ENCODE measurements at regions not wholly inside any gene's neighbourhood (a gene's known extent, or its start where the extent isn't known, plus 50 kb on each side); places are given as distances from the start of the nearest gene placed in this dataset.
A peak's percentile ranks its signal among the peaks of the same experiment; 100 is the strongest.

GRCh38 chr4:138052806-138053632 is 189.1 kb downstream of the SLC7A11 start:
- no peak for DNase-seq (ENCODE audit: extremely low spot score, unreplicated experiment)

GRCh38 chr4:138051157-138051556 is 191.0 kb downstream of the SLC7A11 start:
- no peak overlapping the region for H3K4me3 Mint-ChIP-seq (ENCODE audit: unreplicated experiment)
- H3K27me3 Mint-ChIP-seq (ENCODE audit: unreplicated experiment) = no peaks in the 10 kb centered on the region
- peaks cover 37% of the 10 kb centered on the region for H3K4me1 Mint-ChIP-seq (ENCODE audit: unreplicated experiment)

More at GRCh38 chr4:138052806-138053632, 189.1 kb downstream of the SLC7A11 start:
- no peak overlapping the region for H3K4me3 Mint-ChIP-seq (ENCODE audit: unreplicated experiment)
- TF ChIP-seq CTCF (IDR thresholded peaks at IDR 0.05) = no peak
- H3K4me1 Mint-ChIP-seq (ENCODE audit: unreplicated experiment) = peaks cover 37% of the 10 kb centered on the region
- peak overlapping the region; percentile 86 for H3K27ac Mint-ChIP-seq (ENCODE audit: unreplicated experiment)
- no peaks in the 10 kb centered on the region for H3K9me3 Mint-ChIP-seq (ENCODE audit: unreplicated experiment)
- H3K36me3 Mint-ChIP-seq (ENCODE audit: unreplicated experiment) = no peaks in the 10 kb centered on the region
- no peaks in the 10 kb centered on the region for H3K27me3 Mint-ChIP-seq (ENCODE audit: unreplicated experiment)

GRCh38 chr4:138050601-138051000 is 191.5 kb downstream of the SLC7A11 start:
- Mint-ChIP-seq H3K27me3 (ENCODE audit: unreplicated experiment) (no peaks in the 10 kb centered on the region), H3K27ac (ENCODE audit: unreplicated experiment) (no peak overlapping the region), H3K36me3 (ENCODE audit: unreplicated experiment) (no peaks in the 10 kb centered on the region), H3K9me3 (ENCODE audit: unreplicated experiment) (no peaks in the 10 kb centered on the region), H3K4me3 (ENCODE audit: unreplicated experiment) (no peak overlapping the region), H3K4me1 (ENCODE audit: unreplicated experiment) (peaks cover 34% of the 10 kb centered on the region)
- TF ChIP-seq CTCF (IDR thresholded peaks at IDR 0.05) = no peak
- DNase-seq (ENCODE audit: extremely low spot score, unreplicated experiment) = no peak

More at GRCh38 chr4:138051157-138051556, 191.0 kb downstream of the SLC7A11 start:
- Mint-ChIP-seq H3K27ac (ENCODE audit: unreplicated experiment) (no peak overlapping the region), H3K36me3 (ENCODE audit: unreplicated experiment) (no peaks in the 10 kb centered on the region), H3K9me3 (ENCODE audit: unreplicated experiment) (no peaks in the 10 kb centered on the region)
- no peak for DNase-seq (ENCODE audit: extremely low spot score, unreplicated experiment)
- no peak for TF ChIP-seq CTCF (IDR thresholded peaks at IDR 0.05)

- Mint-ChIP-seq H3K4me3 (ENCODE audit: unreplicated experiment) (no peak overlapping the region), H3K27ac (ENCODE audit: unreplicated experiment) (no peak overlapping the region), H3K9me3 (ENCODE audit: unreplicated experiment) (no peaks in the 10 kb centered on the region), H3K36me3 (ENCODE audit: unreplicated experiment) (no peaks in the 10 kb centered on the region), H3K4me1 (ENCODE audit: unreplicated experiment) (peaks cover 23% of the 10 kb centered on the region), H3K27me3 (ENCODE audit: unreplicated experiment) (no peaks in the 10 kb centered on the region)
- no peak for TF ChIP-seq CTCF (IDR thresholded peaks at IDR 0.05)
- no peak for DNase-seq (ENCODE audit: extremely low spot score, unreplicated experiment)
Measured at GRCh38 chr4:138049355-138049754, 192.8 kb downstream of the SLC7A11 start.

- Mint-ChIP-seq H3K27me3 (ENCODE audit: unreplicated experiment) (no peaks in the 10 kb centered on the region), H3K4me3 (ENCODE audit: unreplicated experiment) (no peak overlapping the region), H3K9me3 (ENCODE audit: unreplicated experiment) (no peaks in the 10 kb centered on the region), H3K4me1 (ENCODE audit: unreplicated experiment) (peaks cover 11% of the 10 kb centered on the region), H3K36me3 (ENCODE audit: unreplicated experiment) (no peaks in the 10 kb centered on the region), H3K27ac (ENCODE audit: unreplicated experiment) (no peak overlapping the region)
- DNase-seq (ENCODE audit: extremely low spot score, unreplicated experiment) = no peak
- TF ChIP-seq CTCF (IDR thresholded peaks at IDR 0.05) = no peak
Measured at GRCh38 chr4:138047290-138047689, 194.9 kb downstream of the SLC7A11 start.
